Retinal pigment epithelial cell (primary cell): ENCODE measurements at regions not wholly inside any gene's neighbourhood (a gene's known extent, or its start where the extent isn't known, plus 50 kb on each side); places are given as distances from the start of the nearest gene placed in this dataset.

Source experiments
- DNase-seq: peaks from one replicate; pipeline ENCODE4 v3.0.0-alpha.2; 2010; ENCODE audit warnings: low read depth
- H3K4me3 ChIP-seq: 2 replicates; pipeline ENCODE4 v1.5.1; 2011; ENCODE audit warnings: mild to moderate bottlenecking, low read length, control low read depth, moderate library complexity
- TF ChIP-seq, protein P1 (sequence below): conservative IDR thresholded peaks from 2 replicates; pipeline ENCODE4 v1.5.1; 2011; ENCODE audit warnings: low read depth, low read length, control low read depth, inconsistent platforms

DNA sequence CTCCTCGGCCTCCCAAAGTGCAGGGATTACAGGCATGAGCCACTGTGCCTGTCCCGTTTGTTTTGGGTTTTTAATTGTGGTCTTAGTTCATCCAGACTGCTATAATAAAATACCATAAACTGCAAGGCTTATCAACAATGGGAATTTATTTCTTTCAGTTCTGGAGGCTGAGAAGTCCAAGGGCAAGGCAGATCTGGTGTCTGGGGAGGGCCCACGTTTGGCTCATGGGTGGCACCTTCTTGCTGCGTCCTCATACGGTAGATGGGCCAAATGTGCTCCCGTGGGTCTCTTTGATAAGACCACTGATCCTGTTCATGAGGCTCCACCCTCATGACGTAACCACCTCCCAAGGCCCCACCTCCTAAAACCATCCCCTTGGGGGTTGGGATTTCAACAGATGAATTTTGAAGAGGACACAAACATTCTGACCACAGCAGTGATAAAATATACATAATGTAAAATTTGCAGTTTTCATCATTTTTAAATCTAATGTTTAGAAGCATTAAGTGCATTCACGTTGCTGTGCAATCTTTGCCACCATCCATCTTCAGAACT, 133.4 kb upstream of the ERRFI1 start:
- H3K4me3 ChIP-seq, result no peak overlapping the region
- no peak for DNase-seq
- TF ChIP-seq, protein P1, sequence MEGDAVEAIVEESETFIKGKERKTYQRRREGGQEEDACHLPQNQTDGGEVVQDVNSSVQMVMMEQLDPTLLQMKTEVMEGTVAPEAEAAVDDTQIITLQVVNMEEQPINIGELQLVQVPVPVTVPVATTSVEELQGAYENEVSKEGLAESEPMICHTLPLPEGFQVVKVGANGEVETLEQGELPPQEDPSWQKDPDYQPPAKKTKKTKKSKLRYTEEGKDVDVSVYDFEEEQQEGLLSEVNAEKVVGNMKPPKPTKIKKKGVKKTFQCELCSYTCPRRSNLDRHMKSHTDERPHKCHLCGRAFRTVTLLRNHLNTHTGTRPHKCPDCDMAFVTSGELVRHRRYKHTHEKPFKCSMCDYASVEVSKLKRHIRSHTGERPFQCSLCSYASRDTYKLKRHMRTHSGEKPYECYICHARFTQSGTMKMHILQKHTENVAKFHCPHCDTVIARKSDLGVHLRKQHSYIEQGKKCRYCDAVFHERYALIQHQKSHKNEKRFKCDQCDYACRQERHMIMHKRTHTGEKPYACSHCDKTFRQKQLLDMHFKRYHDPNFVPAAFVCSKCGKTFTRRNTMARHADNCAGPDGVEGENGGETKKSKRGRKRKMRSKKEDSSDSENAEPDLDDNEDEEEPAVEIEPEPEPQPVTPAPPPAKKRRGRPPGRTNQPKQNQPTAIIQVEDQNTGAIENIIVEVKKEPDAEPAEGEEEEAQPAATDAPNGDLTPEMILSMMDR, result no peak

DNA sequence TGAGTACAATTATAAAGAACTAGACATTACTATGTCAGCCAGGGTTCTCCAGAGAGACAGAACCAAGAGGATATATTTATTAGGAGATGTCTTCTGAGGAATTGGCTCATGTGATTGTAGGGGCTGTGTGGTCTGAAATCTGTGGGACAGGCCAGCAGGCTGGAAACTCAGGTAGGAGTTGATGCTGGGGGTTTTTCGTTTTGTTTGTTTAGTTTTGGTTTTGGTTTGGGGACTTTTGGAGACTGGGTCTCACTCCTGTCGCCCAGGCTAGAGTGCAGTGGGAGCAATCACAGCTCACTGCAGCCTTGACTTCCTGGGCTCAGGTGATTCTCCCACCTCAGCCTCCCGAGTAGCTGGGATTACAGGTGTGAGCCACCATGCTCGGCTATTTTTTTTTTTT, 132.9 kb upstream of the ERRFI1 start:
- no peak overlapping the region for H3K4me3 ChIP-seq
- no peak for DNase-seq
- TF ChIP-seq, protein P1, result no peak

DNA sequence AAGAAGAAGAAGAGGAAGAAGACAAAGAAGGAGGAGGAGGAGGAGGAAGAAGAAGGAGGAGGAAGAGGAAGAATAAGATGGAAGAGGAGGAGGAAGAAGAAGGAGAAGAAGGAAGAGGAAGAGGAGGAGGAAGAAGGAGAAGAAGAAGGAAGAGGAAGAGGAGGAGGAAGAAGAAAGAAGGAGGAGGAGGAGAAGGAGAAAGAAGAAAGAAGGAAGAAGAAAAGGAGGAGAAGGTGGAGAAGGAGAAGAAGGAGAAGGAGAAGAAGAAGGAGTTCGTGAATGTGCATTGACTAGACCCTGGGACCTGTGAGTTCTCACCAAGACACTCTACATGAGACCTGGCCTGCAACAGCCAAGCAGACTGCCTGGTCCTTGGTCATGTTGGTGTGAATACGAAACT, 131.7 kb upstream of the ERRFI1 start:
- TF ChIP-seq, protein P1, result no peak
- no peak for DNase-seq
- no peak overlapping the region for H3K4me3 ChIP-seq

DNA sequence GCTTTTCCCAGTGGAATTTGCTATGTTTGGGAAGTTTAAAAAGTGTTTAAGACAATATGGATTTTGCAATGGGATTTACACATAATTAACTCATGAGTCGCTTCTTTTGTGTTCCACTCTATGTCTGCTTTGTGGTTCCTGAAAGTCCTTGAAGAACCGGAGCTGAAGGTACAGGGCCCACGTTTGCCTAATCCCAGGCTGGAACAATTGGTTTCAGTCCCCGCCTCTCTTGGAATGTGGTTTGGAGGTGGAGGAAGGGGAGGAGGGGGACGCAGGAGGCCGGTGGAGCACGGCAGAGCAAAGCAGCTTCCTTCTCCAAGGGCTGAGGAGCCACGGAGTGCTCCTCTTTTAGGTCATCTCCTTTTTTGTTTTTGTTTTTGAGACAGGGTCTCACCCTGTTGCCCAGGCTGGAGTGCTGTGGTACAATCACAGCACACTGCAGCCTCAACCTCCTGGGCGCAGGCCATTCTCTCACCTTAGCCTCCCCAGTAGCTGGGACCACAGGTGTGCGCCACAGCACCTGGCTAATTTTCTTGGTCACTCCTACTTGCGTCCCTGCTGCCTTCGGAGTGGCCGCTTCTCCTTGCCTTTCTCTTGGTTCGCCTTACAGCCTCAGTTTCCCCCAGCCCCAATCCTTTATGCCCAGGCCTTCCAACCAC, 129.5 kb upstream of the ERRFI1 start:
- no peak overlapping the region for H3K4me3 ChIP-seq
- TF ChIP-seq, protein P1, result no peak
- DNase-seq, result no peak

DNA sequence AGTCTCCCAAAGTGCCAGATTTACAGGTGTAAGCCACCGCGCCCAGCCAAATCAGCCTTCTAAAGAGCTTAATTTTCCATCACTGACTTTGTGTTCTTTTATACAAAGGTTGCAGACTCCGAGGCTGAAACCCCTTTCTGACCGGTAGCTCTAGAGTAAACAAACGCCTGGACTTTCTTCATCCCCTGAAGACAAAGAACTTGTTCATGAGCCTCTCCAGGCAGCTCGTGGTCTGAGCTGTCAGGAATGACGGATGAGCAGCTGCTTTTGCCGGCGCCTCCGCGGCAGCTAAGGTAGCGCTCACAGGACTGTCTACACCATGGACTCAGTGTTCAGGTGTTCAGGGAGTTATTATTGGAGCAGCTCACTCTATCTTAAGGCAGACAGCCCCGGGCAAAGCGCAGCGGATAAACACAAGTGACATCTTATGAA, 128.5 kb upstream of the ERRFI1 start:
- H3K4me3 ChIP-seq, result no peak overlapping the region
- TF ChIP-seq, protein P1, result no peak
- DNase-seq, result no peak

DNA sequence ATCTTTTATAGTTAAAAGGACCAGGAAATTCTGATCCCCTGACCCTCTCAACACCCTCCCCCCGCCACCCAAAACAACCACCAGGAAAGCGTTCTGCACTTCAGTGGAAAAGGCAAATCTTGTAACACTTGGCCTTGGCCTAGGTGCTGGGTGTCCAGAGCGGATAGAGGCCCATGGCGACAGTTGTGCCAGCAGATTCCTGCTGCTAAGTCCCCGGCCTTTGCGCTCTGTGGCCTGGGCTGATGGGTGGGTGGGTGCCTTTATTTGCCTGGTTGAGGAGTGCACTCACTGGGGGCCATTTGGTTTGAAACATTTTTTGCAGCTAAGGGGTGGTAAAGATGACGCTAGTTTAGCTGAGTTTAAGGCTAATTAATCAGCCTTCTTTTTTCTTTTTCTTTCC, 127.9 kb upstream of the ERRFI1 start:
- TF ChIP-seq, protein P1, result no peak
- no peak for DNase-seq
- H3K4me3 ChIP-seq, result no peak overlapping the region
